DOHH2 (cell line): ENCODE measurements at regions not wholly inside any gene's neighbourhood (a gene's known extent, or its start where the extent isn't known, plus 50 kb on each side); places are given as distances from the start of the nearest gene placed in this dataset.

Source experiments
- H3F3A ChIP-seq: fragments of 200-600 bp; sonication (generic), shearing (Covaris generic); 2 replicates; pipeline ENCODE4 v1.6.0; 2016; ENCODE audit warnings: antibody characterized with exemption, mild to moderate bottlenecking; ENCODE audit not compliant: control insufficient read depth, insufficient read depth
- H3K27ac ChIP-seq: fragments of 200-600 bp; sonication (generic); 2 replicates; pipeline ENCODE4 v1.5.1; 2014; ENCODE audit warnings: low read depth, mild to moderate bottlenecking, low read length, moderate library complexity
- H3K27me3 ChIP-seq: fragments of 200-600 bp; sonication (generic); 2 replicates; pipeline ENCODE4 v1.6.1; 2014; ENCODE audit warnings: mild to moderate bottlenecking, low read length, mixed read lengths; ENCODE audit not compliant: control insufficient read depth
- H3K36me3 ChIP-seq: fragments of 200-600 bp; sonication (generic); 2 replicates; pipeline ENCODE4 v1.6.1; 2014; ENCODE audit warnings: mild to moderate bottlenecking, low read length, moderate library complexity, mixed read lengths; ENCODE audit not compliant: control insufficient read depth
- H3K4me1 ChIP-seq: fragments of 200-600 bp; sonication (generic); 2 replicates; pipeline ENCODE4 v1.6.1; 2014; ENCODE audit warnings: mild to moderate bottlenecking, low read length, mixed read lengths; ENCODE audit not compliant: control insufficient read depth
- H3K4me2 ChIP-seq: fragments of 200-600 bp; sonication (generic); 2 replicates; pipeline ENCODE4 v1.6.0; 2014; ENCODE audit warnings: mild to moderate bottlenecking, low read length, moderate library complexity
- H3K4me3 ChIP-seq: fragments of 200-600 bp; sonication (generic); 2 replicates; pipeline ENCODE4 v1.5.1; 2014; ENCODE audit warnings: mild to moderate bottlenecking, low read length, mixed read lengths
- H3K79me2 ChIP-seq: fragments of 200-600 bp; sonication (generic); 2 replicates; pipeline ENCODE4 v1.6.1; 2014; ENCODE audit warnings: mild to moderate bottlenecking, low read length, mixed read lengths; ENCODE audit not compliant: control insufficient read depth
- H3K9me2 ChIP-seq: fragments of 200-600 bp; sonication (generic); replicated peaks from 2 replicates; pipeline ENCODE4 v1.6.1; 2014; ENCODE audit warnings: mild to moderate bottlenecking, low read length, mixed read lengths; ENCODE audit not compliant: control insufficient read depth
- H3K9me3 ChIP-seq: fragments of 200-600 bp; sonication (generic); 2 replicates; pipeline ENCODE4 v1.6.1; 2014; ENCODE audit warnings: antibody characterized with exemption, low read length, mixed read lengths; ENCODE audit not compliant: control insufficient read depth, insufficient read depth
- H4K20me1 ChIP-seq: fragments of 200-600 bp; sonication (generic); 2 replicates; pipeline ENCODE4 v1.6.0; 2014; ENCODE audit warnings: low read depth, mild to moderate bottlenecking, antibody characterized with exemption, low read length, moderate library complexity; ENCODE audit not compliant: control insufficient read depth, insufficient read depth
- CTCF ChIP-seq: fragments of 200-600 bp; sonication (generic); IDR thresholded peaks from one replicate; pipeline ENCODE4 v1.5.1; 2014; ENCODE audit warnings: antibody characterized with exemption, mild to moderate bottlenecking, low read depth, low read length; ENCODE audit not compliant: poor library complexity, severe bottlenecking
- EZH2phosphoT487 ChIP-seq: fragments of 200-600 bp; sonication (generic); IDR thresholded peaks from 2 replicates; pipeline ENCODE4 v1.6.1; 2017; ENCODE audit warnings: borderline replicate concordance, mild to moderate bottlenecking, antibody characterized with exemption, low read length, moderate library complexity, mixed read lengths

GRCh38 chr1:221192055-221192454 is 312.8 kb downstream of the HLX start:
- Histone ChIP-seq H3K4me3 (no peak overlapping the region), H3K9me2 (no peaks in the 10 kb centered on the region), H3K4me2 (no peak overlapping the region), H3K4me1 (no peaks in the 10 kb centered on the region), H3K27ac (no peak overlapping the region), H3K79me2 (no peaks in the 10 kb centered on the region), H4K20me1 (no peaks in the 10 kb centered on the region), H3K9me3 (no peaks in the 10 kb centered on the region), H3F3A (no peaks in the 10 kb centered on the region), H3K36me3 (no peaks in the 10 kb centered on the region), H3K27me3 (no peaks in the 10 kb centered on the region)
- TF ChIP-seq CTCF, result no peak
- no peak for TF ChIP-seq EZH2phosphoT487

DNA sequence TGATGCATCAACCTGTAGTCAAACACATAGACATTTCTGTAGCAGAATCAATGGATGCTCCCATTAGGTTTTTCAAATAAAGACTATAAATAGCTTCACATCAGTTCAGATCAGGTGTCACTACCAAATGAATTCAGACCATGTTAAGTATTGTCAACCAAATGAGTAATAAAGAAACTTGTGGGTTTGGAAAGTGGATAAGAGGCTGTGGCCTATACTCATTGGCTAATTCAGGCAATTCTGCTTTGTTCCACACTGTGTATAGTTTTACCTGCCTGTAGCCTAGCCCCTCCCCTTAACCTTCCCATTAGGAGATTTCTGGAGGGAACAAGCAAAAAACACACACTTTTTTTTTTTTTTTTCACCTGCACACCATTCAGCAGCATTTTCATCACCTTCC is 321.2 kb downstream of the HLX start:
- Histone ChIP-seq H3F3A (no peaks in the 10 kb centered on the region), H3K27me3 (no peaks in the 10 kb centered on the region), H4K20me1 (no peaks in the 10 kb centered on the region), H3K79me2 (no peaks in the 10 kb centered on the region), H3K4me1 (peaks cover 7% of the 10 kb centered on the region), H3K4me2 (no peak overlapping the region), H3K27ac (no peak overlapping the region), H3K36me3 (no peaks in the 10 kb centered on the region), H3K9me2 (no peaks in the 10 kb centered on the region), H3K4me3 (no peak overlapping the region), H3K9me3 (no peaks in the 10 kb centered on the region)
- no peak for TF ChIP-seq EZH2phosphoT487
- no peak for TF ChIP-seq CTCF

DNA sequence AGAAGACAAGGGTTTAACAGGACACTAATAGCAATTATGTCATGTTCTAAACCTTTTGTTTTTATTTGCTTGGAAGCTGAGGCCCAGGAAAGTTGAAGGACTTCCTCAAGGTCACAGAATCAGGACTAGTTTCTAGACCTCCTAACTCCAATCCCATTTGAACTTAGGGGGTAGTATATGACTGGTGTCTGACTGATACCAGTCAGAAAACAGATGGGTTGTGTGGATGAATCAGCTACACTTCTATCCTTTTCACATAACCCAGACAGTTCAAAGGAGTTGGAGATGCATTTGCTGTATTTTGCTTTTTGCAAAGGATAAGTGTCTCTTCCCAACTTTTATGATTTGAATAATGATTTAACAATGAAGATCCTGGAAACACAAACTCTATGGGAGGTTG is 322.5 kb downstream of the HLX start:
- H3K79me2 ChIP-seq, result no peaks in the 10 kb centered on the region
- H3K4me3 ChIP-seq, result no peak overlapping the region
- no peak overlapping the region for H3K4me2 ChIP-seq
- H3K27me3 ChIP-seq, result no peaks in the 10 kb centered on the region
- no peaks in the 10 kb centered on the region for H3K9me3 ChIP-seq
- no peaks in the 10 kb centered on the region for H3K36me3 ChIP-seq
- H3F3A ChIP-seq, result no peaks in the 10 kb centered on the region
- TF ChIP-seq CTCF, result no peak
- TF ChIP-seq EZH2phosphoT487, result no peak
- no peaks in the 10 kb centered on the region for H4K20me1 ChIP-seq
- H3K9me2 ChIP-seq, result no peaks in the 10 kb centered on the region
- H3K27ac ChIP-seq, result no peak overlapping the region
- H3K4me1 ChIP-seq, result peaks cover 7% of the 10 kb centered on the region
